Suppressor macrophage (primary cell): ENCODE measurements at regions not wholly inside any gene's neighbourhood (a gene's known extent, or its start where the extent isn't known, plus 50 kb on each side); places are given as distances from the start of the nearest gene placed in this dataset.
A peak's percentile ranks its signal among the peaks of the same experiment; 100 is the strongest.
"Not testable (repeated sequence)": the region's sequence is repeated elsewhere in the genome, so short reads cannot be mapped to it uniquely, and the experiment has no call there.

Source experiments
- DNase-seq, 4 experiments: peaks; one replicate each; pipeline ENCODE4 v3.0.0-alpha.2; 2020 to 2022

- no peak for DNase-seq
Observed at GRCh38 chr1:193456811-193457280, 270.4 kb upstream of the B3GALT2 start.

GRCh38 chr1:193451606-193452005, 265.2 kb upstream of the B3GALT2 start:
- DNase-seq, result no peak

GRCh38 chr1:193451001-193451400, 264.6 kb upstream of the B3GALT2 start:
- DNase-seq, result peak in 2 of 4 experiments; percentile 8 to 12

GRCh38 chr1:193448682-193449461, 262.5 kb upstream of the B3GALT2 start:
- DNase-seq, result peak in 1 of 4 experiments; percentile 3

GRCh38 chr1:193443886-193444285, 257.5 kb upstream of the B3GALT2 start:
- DNase-seq, result no peak

- DNase-seq, result no peak
Observed at GRCh38 chr1:193438771-193439170, 252.4 kb upstream of the B3GALT2 start.

GRCh38 chr1:193438312-193438711, 251.9 kb upstream of the B3GALT2 start:
- no peak for DNase-seq

GRCh38 chr1:193437785-193438184, 251.4 kb upstream of the B3GALT2 start:
- no peak for DNase-seq

GRCh38 chr1:193437333-193437732, 250.9 kb upstream of the B3GALT2 start:
- not testable (repeated sequence) for DNase-seq

- DNase-seq, result no peak
Observed at GRCh38 chr1:193435781-193436180, 249.4 kb upstream of the B3GALT2 start.

GRCh38 chr1:193434319-193434718, 247.9 kb upstream of the B3GALT2 start:
- DNase-seq, result no peak

- DNase-seq, result no peak
Observed at GRCh38 chr1:193433599-193433998, 247.2 kb upstream of the B3GALT2 start.

GRCh38 chr1:193432979-193433587, 246.7 kb upstream of the B3GALT2 start:
- no peak for DNase-seq

- no peak for DNase-seq
Observed at GRCh38 chr1:193431265-193431977, 245.0 kb upstream of the B3GALT2 start.

GRCh38 chr1:193427524-193427923, 241.1 kb upstream of the B3GALT2 start:
- DNase-seq, result no peak

GRCh38 chr1:193426061-193426460, 239.6 kb upstream of the B3GALT2 start:
- no peak for DNase-seq

- DNase-seq, result no peak
Observed at GRCh38 chr1:193421487-193421886, 235.1 kb upstream of the B3GALT2 start.

GRCh38 chr1:193419295-193419694, 232.9 kb upstream of the B3GALT2 start:
- DNase-seq, result no peak

- no peak for DNase-seq
Observed at GRCh38 chr1:193418745-193419058, 232.3 kb upstream of the B3GALT2 start.

- peak in 3 of 4 experiments; percentile 2 to 48 (median 31) for DNase-seq
Observed at GRCh38 chr1:193417945-193418744, 231.7 kb upstream of the B3GALT2 start.

GRCh38 chr1:193417403-193417802, 231.0 kb upstream of the B3GALT2 start:
- DNase-seq, result peak; percentile 4 to 46 (median 34)

GRCh38 chr1:193416226-193417024, 230.0 kb upstream of the B3GALT2 start:
- DNase-seq, result no peak
